HepG2 (cell line): ENCODE measurements at regions not wholly inside any gene's neighbourhood (a gene's known extent, or its start where the extent isn't known, plus 50 kb on each side); places are given as distances from the start of the nearest gene placed in this dataset.

Experiments
- ATAC-seq: fragments of 200-7000 bp; cut with Tn5 transposase; 3 replicates; pipeline ENCODE4 v1.9.1; 2020; ENCODE audit warnings: mild to moderate bottlenecking, moderate library complexity
- BruUV-seq: library from RNA; stranded (reverse); fragments of 400-500 nt; replicated peaks from 2 replicates; lab custom pipeline; 2021; lab: Mats Ljungman, UMichigan
- CTCF ChIA-PET: fragments of 300-600 bp; formaldehyde crosslinking; extraction: SDS; loops from one replicate; lab custom pipeline; 2021; ENCODE audit warnings: low total read pairs, inconsistent platforms, low intra/inter-chr PET ratio; lab: Yijun Ruan, JAX
- POLR2A ChIA-PET: fragments of 350-600 bp; sonication (Branson Sonifier 250); formaldehyde crosslinking; loops from one replicate; lab custom pipeline; 2020; ENCODE audit warnings: antibody characterized with exemption, inconsistent platforms; lab: Yijun Ruan, JAX
- DNase-seq: peaks from one replicate; pipeline ENCODE4 v3.0.0-alpha.2; 2015; ENCODE audit warnings: low spot score
- FAIRE-seq: peaks from 3 replicates; lab custom pipeline; 2011; peaks lifted over from hg19 to GRCh38; lab: Jason Lieb, UNC
- H2AFZ ChIP-seq: one replicate; pipeline ENCODE4 v1.6.1; 2011; ENCODE audit warnings: low read length, inconsistent platforms
- H3K27ac ChIP-seq: fragments of 300-600 bp; 3 replicates; pipeline ENCODE4 v1.8.0; 2011; ENCODE audit warnings: mixed run types, mild to moderate bottlenecking, mixed read lengths, low read length, inconsistent platforms; ENCODE audit not compliant: insufficient read depth; ENCODE audit errors: extremely low read length
- H3K27me3 ChIP-seq, 2 experiments: fragments of 200-600 bp in 1 of 2; 2 replicates in 1 of 2; 3 replicates in 1 of 2; pipeline versions ENCODE4 v1.6.0 to v1.8.0; 2011; ENCODE audit warnings: low read length in 2 of 2, mild to moderate bottlenecking in 2 of 2, moderate library complexity in 2 of 2, inconsistent platforms in 1 of 2; ENCODE audit not compliant: insufficient read depth in 2 of 2, control insufficient read depth in 1 of 2
- H3K36me3 ChIP-seq, 2 experiments: fragments of 200-600 bp in 1 of 2; replicated peaks in 1 of 2; 2 replicates in 1 of 2; 3 replicates in 1 of 2; pipeline versions ENCODE4 v1.5.1 to v1.8.0; 2011; ENCODE audit warnings: low read length in 2 of 2, inconsistent platforms in 1 of 2; ENCODE audit not compliant: insufficient read depth in 2 of 2, control insufficient read depth in 1 of 2
- H3K4me1 ChIP-seq: 2 replicates; pipeline ENCODE4 v1.5.1; 2012; ENCODE audit warnings: low read length, inconsistent platforms; ENCODE audit not compliant: insufficient read depth
- H3K4me2 ChIP-seq: 2 replicates; pipeline ENCODE4 v1.6.0; 2011; ENCODE audit warnings: low read depth, low read length, inconsistent platforms
- H3K4me3 ChIP-seq, 3 experiments: fragments of 200-600 bp in 1 of 3; sonication (generic), shearing (Covaris generic) in 1 of 3; replicated peaks in 1 of 3; 2 replicates each; pipeline ENCODE4 v1.5.1; 2011 to 2016; ENCODE audit warnings: low read length in 3 of 3, inconsistent platforms in 2 of 3, low read depth in 2 of 3, mild to moderate bottlenecking in 2 of 3, control low read depth in 1 of 3, mixed read lengths in 1 of 3; ENCODE audit not compliant: insufficient read depth in 1 of 3
- H3K79me2 ChIP-seq: one replicate; pipeline ENCODE4 v1.6.1; 2011; ENCODE audit warnings: low read length, inconsistent platforms; ENCODE audit not compliant: insufficient read depth
- H3K9ac ChIP-seq: 2 replicates; pipeline ENCODE4 v1.6.0; 2011; ENCODE audit warnings: mild to moderate bottlenecking, low read depth, low read length, inconsistent platforms; ENCODE audit not compliant: insufficient read depth
- H3K9me3 ChIP-seq: 2 replicates; pipeline ENCODE4 v1.5.1; 2012; ENCODE audit warnings: mild to moderate bottlenecking, low read length
- H4K20me1 ChIP-seq: 2 replicates; pipeline ENCODE4 v1.6.0; 2011; ENCODE audit warnings: inconsistent platforms, mild to moderate bottlenecking, low read length, moderate library complexity; ENCODE audit not compliant: insufficient read depth
- ELF3 ChIP-seq: IDR thresholded peaks from 2 replicates; pipeline ENCODE4 v1.6.1; 2016; ENCODE audit warnings: missing genetic modification reagents, missing compliant biosample characterization
- KDM5A ChIP-seq: fragments of 200-600 bp; sonication (generic); IDR thresholded peaks from 2 replicates; pipeline ENCODE4 v1.7.0; 2018; ENCODE audit warnings: antibody characterized with exemption, mild to moderate bottlenecking, low read length, borderline replicate concordance
- NONO ChIP-seq, 2 experiments: fragments of 450-650 bp in 1 of 2; sonication (generic) in 1 of 2; formaldehyde crosslinking in 1 of 2; IDR thresholded peaks in 1 of 2; conservative IDR thresholded peaks in 1 of 2; 2 replicates each; pipeline versions ENCODE4 v1.6.1 to v1.8.0; 2017 to 2022; ENCODE audit warnings: mild to moderate bottlenecking in 1 of 2, missing genetic modification reagents in 1 of 2, moderate library complexity in 1 of 2
- SAP130 ChIP-seq: IDR thresholded peaks from 2 replicates; pipeline ENCODE4 v1.6.1; 2016; ENCODE audit warnings: low read depth
- ZFP36 ChIP-seq: fragments of 150-350 bp; IDR thresholded peaks from 2 replicates; pipeline ENCODE4 v1.6.1; 2018; ENCODE audit warnings: borderline replicate concordance, low read length, low read depth; ENCODE audit not compliant: partially characterized antibody
- ZNF776 ChIP-seq: sonication (generic); formaldehyde crosslinking; IDR thresholded peaks from 2 replicates; pipeline ENCODE4 v1.4.0; 2020; ENCODE audit warnings: mild to moderate bottlenecking, missing genetic modification reagents
- WGBS: methylation state at CpG from one replicate; pipeline ENCODE4 v1.1.6; 2017; ENCODE audit warnings: low lambda C conversion rate; 5-methylcytosine and 5-hydroxymethylcytosine counted together
- in situ Hi-C: cut with HindIII; loops from 2 replicates; pipeline ENCODE4 v1.10.0; 2017; ENCODE audit warnings: low pct_unique_long_range_greater_than_20kb; ENCODE audit not compliant: extremely low pct_ligation_motif_present
- intact Hi-C: fragments of 100-400 bp; cut with micrococcal nuclease; formaldehyde crosslinking; loops from one replicate; pipeline ENCODE4 v1.10.0; 2022; ENCODE audit not compliant: unreplicated experiment
- TF ChIP-seq, protein P1 (sequence below): IDR thresholded peaks from 2 replicates; pipeline ENCODE4 v1.6.1; 2018; ENCODE audit warnings: missing genetic modification reagents, mild to moderate bottlenecking, missing compliant biosample characterization
- TF ChIP-seq, protein P2 (sequence below): fragments of 450-650 bp; IDR thresholded peaks from 2 replicates; pipeline ENCODE4 v1.6.1; 2017
- TF ChIP-seq, protein P3 (sequence below): sonication (generic); formaldehyde crosslinking; IDR thresholded peaks from 2 replicates; pipeline ENCODE4 v1.4.0; 2020; ENCODE audit warnings: missing genetic modification reagents, mild to moderate bottlenecking, borderline replicate concordance

DNA sequence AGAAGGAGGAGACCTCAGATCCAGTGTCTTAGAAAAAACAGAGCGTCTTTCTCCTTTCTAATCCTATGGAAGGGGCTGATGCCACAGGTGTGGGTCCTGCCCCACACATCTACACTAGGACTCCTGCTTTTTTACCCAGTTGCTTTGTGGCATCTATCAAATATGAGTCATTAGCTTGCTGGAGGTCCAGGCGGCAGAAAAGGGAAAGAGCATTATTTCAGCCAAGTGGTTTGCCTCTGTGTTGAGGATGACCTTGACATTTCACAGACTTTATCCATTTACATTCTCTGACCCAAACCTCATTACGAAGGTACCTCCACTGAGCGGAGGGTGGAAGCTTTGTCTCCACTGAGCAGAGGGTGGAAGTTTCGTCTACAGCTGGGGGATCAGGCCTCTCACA, 308.4 kb upstream of the KLF6 start:
- Histone ChIP-seq H3K79me2 (no peaks in the 10 kb centered on the region), H3K4me2 (no peak overlapping the region), H2AFZ (no peak overlapping the region), H3K9ac (no peak overlapping the region), H3K9me3 (no peaks in the 10 kb centered on the region), H4K20me1 (no peaks in the 10 kb centered on the region), H3K4me1 (no peaks in the 10 kb centered on the region), H3K4me3 (no peak overlapping the region), H3K27ac (no peak overlapping the region), H3K36me3 (no peaks in the 10 kb centered on the region), H3K27me3 (peaks cover 1 to 24% of the 10 kb centered on the region in 2 experiments; a peak in 2 of 5 replicates)
- TF ChIP-seq ZFP36 (no peak), SAP130 (CRISPR knock-in tag) (no peak), ZNF776 (CRISPR knock-in tag) (no peak), NONO (IDR thresholded peaks at IDR 0.05) (no peak), NONO (CRISPR knock-in tag; conservative IDR thresholded peaks at IDR 0.05) (no peak), ELF3 (CRISPR knock-in tag) (no peak), KDM5A (no peak)
- TF ChIP-seq, protein P1, sequence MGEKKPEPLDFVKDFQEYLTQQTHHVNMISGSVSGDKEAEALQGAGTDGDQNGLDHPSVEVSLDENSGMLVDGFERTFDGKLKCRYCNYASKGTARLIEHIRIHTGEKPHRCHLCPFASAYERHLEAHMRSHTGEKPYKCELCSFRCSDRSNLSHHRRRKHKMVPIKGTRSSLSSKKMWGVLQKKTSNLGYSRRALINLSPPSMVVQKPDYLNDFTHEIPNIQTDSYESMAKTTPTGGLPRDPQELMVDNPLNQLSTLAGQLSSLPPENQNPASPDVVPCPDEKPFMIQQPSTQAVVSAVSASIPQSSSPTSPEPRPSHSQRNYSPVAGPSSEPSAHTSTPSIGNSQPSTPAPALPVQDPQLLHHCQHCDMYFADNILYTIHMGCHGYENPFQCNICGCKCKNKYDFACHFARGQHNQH (CRISPR knock-in tag): no peak
- TF ChIP-seq, protein P2, sequence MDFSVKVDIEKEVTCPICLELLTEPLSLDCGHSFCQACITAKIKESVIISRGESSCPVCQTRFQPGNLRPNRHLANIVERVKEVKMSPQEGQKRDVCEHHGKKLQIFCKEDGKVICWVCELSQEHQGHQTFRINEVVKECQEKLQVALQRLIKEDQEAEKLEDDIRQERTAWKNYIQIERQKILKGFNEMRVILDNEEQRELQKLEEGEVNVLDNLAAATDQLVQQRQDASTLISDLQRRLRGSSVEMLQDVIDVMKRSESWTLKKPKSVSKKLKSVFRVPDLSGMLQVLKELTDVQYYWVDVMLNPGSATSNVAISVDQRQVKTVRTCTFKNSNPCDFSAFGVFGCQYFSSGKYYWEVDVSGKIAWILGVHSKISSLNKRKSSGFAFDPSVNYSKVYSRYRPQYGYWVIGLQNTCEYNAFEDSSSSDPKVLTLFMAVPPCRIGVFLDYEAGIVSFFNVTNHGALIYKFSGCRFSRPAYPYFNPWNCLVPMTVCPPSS: no peak
- TF ChIP-seq, protein P3, sequence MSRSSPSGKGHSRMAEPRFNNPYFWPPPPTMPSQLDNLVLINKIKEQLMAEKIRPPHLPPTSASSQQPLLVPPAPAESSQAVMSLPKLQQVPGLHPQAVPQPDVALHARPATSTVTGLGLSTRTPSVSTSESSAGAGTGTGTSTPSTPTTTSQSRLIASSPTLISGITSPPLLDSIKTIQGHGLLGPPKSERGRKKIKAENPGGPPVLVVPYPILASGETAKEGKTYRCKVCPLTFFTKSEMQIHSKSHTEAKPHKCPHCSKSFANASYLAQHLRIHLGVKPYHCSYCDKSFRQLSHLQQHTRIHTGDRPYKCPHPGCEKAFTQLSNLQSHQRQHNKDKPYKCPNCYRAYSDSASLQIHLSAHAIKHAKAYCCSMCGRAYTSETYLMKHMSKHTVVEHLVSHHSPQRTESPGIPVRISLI: no peak
- FAIRE-seq (no peak), ATAC-seq (no peak), DNase-seq (no peak)
- in situ Hi-C loops (no loop called here), intact Hi-C loops (no loop called here)
- 21% methylated on average over 5 of the region's 5 CpGs for WGBS
- no TSS peak for BruUV-seq
- POLR2A ChIA-PET: no interaction called here
- CTCF ChIA-PET: no interaction called here
